AG09309 (cell line): ENCODE measurements at regions not wholly inside any gene's neighbourhood (a gene's known extent, or its start where the extent isn't known, plus 50 kb on each side); places are given as distances from the start of the nearest gene placed in this dataset.

Experiments used
- DNase-seq: peaks from one replicate; pipeline ENCODE4 v3.0.0-alpha.2; 2010; ENCODE audit warnings: low read depth
- H3K4me3 ChIP-seq: 2 replicates; pipeline ENCODE4 v1.5.1; 2011; ENCODE audit warnings: mild to moderate bottlenecking, low read depth, low read length, moderate library complexity; ENCODE audit not compliant: control insufficient read depth
- CTCF ChIP-seq: IDR thresholded peaks from 2 replicates; pipeline ENCODE4 v1.5.1; 2011; ENCODE audit warnings: mild to moderate bottlenecking, low read depth, low read length, inconsistent platforms; ENCODE audit not compliant: insufficient read depth, control insufficient read depth; ENCODE audit errors: missing control alignments

GRCh38 chr12:124413401-124413800 is 118.5 kb downstream of the RFLNA start:
- no peak for DNase-seq
- H3K4me3 ChIP-seq: no peak overlapping the region
- TF ChIP-seq CTCF: no peak

GRCh38 chr12:124412646-124413015 is 117.7 kb downstream of the RFLNA start:
- H3K4me3 ChIP-seq: no peak overlapping the region
- no peak for TF ChIP-seq CTCF
- no peak for DNase-seq

GRCh38 chr12:124411953-124412645 is 117.2 kb downstream of the RFLNA start:
- no peak for TF ChIP-seq CTCF
- no peak overlapping the region for H3K4me3 ChIP-seq
- DNase-seq: no peak

- no peak overlapping the region for H3K4me3 ChIP-seq
- TF ChIP-seq CTCF: no peak
- peak; percentile 89 for DNase-seq
These were observed 116.5 kb downstream of the RFLNA start for GRCh38 chr12:124411281-124411878.

- TF ChIP-seq CTCF: no peak
- DNase-seq: no peak
- no peak overlapping the region for H3K4me3 ChIP-seq
These were observed 115.7 kb downstream of the RFLNA start for GRCh38 chr12:124410354-124411175.

GRCh38 chr12:124408822-124409517 is 114.1 kb downstream of the RFLNA start:
- DNase-seq: no peak
- H3K4me3 ChIP-seq: no peak overlapping the region
- no peak for TF ChIP-seq CTCF
